ENCODE measurements at regions not wholly inside any gene's neighbourhood (a gene's known extent, or its start where the extent isn't known, plus 50 kb on each side); places are given as distances from the start of the nearest gene placed in this dataset.

GRCh38 chr3:74801924-74802323 lies 187.5 kb upstream of the CNTN3 start (continued):
- no peak for TF ChIP-seq RAD21 (IDR thresholded peaks at IDR 0.05; ENCODE audit: low read depth)
- TF ChIP-seq FOSL1 (IDR thresholded peaks at IDR 0.05; ENCODE audit: low read depth): no peak
- TF ChIP-seq, protein P1, sequence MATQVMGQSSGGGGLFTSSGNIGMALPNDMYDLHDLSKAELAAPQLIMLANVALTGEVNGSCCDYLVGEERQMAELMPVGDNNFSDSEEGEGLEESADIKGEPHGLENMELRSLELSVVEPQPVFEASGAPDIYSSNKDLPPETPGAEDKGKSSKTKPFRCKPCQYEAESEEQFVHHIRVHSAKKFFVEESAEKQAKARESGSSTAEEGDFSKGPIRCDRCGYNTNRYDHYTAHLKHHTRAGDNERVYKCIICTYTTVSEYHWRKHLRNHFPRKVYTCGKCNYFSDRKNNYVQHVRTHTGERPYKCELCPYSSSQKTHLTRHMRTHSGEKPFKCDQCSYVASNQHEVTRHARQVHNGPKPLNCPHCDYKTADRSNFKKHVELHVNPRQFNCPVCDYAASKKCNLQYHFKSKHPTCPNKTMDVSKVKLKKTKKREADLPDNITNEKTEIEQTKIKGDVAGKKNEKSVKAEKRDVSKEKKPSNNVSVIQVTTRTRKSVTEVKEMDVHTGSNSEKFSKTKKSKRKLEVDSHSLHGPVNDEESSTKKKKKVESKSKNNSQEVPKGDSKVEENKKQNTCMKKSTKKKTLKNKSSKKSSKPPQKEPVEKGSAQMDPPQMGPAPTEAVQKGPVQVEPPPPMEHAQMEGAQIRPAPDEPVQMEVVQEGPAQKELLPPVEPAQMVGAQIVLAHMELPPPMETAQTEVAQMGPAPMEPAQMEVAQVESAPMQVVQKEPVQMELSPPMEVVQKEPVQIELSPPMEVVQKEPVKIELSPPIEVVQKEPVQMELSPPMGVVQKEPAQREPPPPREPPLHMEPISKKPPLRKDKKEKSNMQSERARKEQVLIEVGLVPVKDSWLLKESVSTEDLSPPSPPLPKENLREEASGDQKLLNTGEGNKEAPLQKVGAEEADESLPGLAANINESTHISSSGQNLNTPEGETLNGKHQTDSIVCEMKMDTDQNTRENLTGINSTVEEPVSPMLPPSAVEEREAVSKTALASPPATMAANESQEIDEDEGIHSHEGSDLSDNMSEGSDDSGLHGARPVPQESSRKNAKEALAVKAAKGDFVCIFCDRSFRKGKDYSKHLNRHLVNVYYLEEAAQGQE (IDR thresholded peaks at IDR 0.05; ENCODE audit: low read depth): no peak
- no peak for TF ChIP-seq EZH2 (IDR thresholded peaks at IDR 0.05)
- no peak for TF ChIP-seq ELF1 (IDR thresholded peaks at IDR 0.05; ENCODE audit: borderline replicate concordance, low read depth)
- no peak for TF ChIP-seq JUND (IDR thresholded peaks at IDR 0.05)
- no peak for TF ChIP-seq SRF (IDR thresholded peaks at IDR 0.05; ENCODE audit: low read depth)
- TF ChIP-seq SP1 (IDR thresholded peaks at IDR 0.05; ENCODE audit: low read depth): no peak
- no peak for TF ChIP-seq CBX3 (IDR thresholded peaks at IDR 0.05; ENCODE audit: low read depth)
- no peak for TF ChIP-seq CEBPB (IDR thresholded peaks at IDR 0.05; ENCODE audit: low read depth)

- no peak overlapping the region for H3K27ac ChIP-seq (ENCODE audit: low read depth, low read length)
- H3K4me3 ChIP-seq (replicated peaks in 1 of 2; ENCODE audit: low read depth in 1 of 2, low read length in 2 of 2): no peak overlapping the region
- H3K36me3 ChIP-seq (ENCODE audit: control insufficient read depth in 1 of 2, insufficient read depth in 2 of 2, low read length in 2 of 2): no peaks in the 10 kb centered on the region
- H4K20me1 ChIP-seq (ENCODE audit: insufficient read depth): no peaks in the 10 kb centered on the region
- H3K27me3 ChIP-seq (ENCODE audit: insufficient read depth, low read length): no peaks in the 10 kb centered on the region
- BruUV-seq (replicated peaks): no TSS peak
- H3K9me3 ChIP-seq (ENCODE audit: control insufficient read depth in 1 of 2, insufficient read depth in 1 of 2, low read depth in 1 of 2, low read length in 2 of 2): peaks cover 4 to 25% of the 10 kb centered on the region in 2 experiments; a peak in 3 of 4 replicates
- TF ChIP-seq TCF7L2 (IDR thresholded peaks at IDR 0.05; ENCODE audit: borderline replicate concordance, extremely low read depth, insufficient read depth, insufficient read length) (peak; percentile 90), EGR1 (IDR thresholded peaks at IDR 0.05; ENCODE audit: low read depth) (no peak)
- no peak overlapping the region for H3K4me2 ChIP-seq (ENCODE audit: low read length)
- no peak overlapping the region for H3K9ac ChIP-seq (ENCODE audit: low read length)
- no peaks in the 10 kb centered on the region for H3K9me2 ChIP-seq (ENCODE audit: insufficient read depth)
- RAD21 ChIA-PET (ENCODE audit: low non-redundant PET in 1 of 2, low total read pairs in 2 of 2, uncharacterized antibody in 2 of 2, unreplicated experiment in 2 of 2): no interaction called here
- CTCF ChIA-PET: no interaction called here
- ATAC-seq: no peak
- H3K79me2 ChIP-seq (ENCODE audit: insufficient read depth, low read length): no peaks in the 10 kb centered on the region
- H3K4me1 ChIP-seq (ENCODE audit: control insufficient read depth in 1 of 2, insufficient read depth in 2 of 2, low read length in 2 of 2): no peaks in the 10 kb centered on the region
- intact Hi-C loops (cut with micrococcal nuclease): no loop called here
- POLR2A ChIA-PET: no interaction called here
- no peak for DNase-seq (ENCODE audit: low read depth, low spot score)
- H2AFZ ChIP-seq (ENCODE audit: low read depth, low read length, poor library complexity, severe bottlenecking): no peak overlapping the region
These were observed 174.7 kb upstream of the CNTN3 start for GRCh38 chr3:74789111-74789510.

All from HCT116 (cell line).